ENCODE measurements at regions not wholly inside any gene's neighbourhood (a gene's known extent, or its start where the extent isn't known, plus 50 kb on each side); places are given as distances from the start of the nearest gene placed in this dataset.

DNA sequence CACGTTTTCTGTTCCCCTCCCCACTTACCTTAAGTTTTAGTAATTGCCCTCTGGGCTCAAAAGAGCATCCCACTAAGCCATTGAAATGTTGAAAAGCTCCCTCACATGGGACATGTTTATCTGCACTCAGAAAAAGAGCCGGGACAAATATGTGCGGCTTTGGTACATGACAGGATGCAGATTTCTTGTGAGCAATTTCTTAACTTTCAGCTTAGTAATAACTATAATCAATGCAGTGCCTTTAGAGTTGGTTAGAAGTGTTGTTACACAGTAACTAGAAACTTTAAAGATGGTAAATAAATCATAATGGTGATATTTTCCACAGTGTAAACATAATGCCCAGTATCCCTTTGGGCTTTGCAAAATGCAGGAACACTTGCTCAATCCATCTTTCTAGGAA lies 89.2 kb downstream of the ZNF365 start:
- TF ChIP-seq POLR2A (IDR thresholded peaks at IDR 0.05; ENCODE audit: low read depth, low read length) (no peak), POLR2AphosphoS5 (IDR thresholded peaks at IDR 0.05; ENCODE audit: low read depth, low read length) (no peak), TAF1 (IDR thresholded peaks at IDR 0.05; ENCODE audit: borderline replicate concordance, low read depth, low read length) (no peak)
